Testis (tissue), 2 donors: ENCODE measurements at regions not wholly inside any gene's neighbourhood (a gene's known extent, or its start where the extent isn't known, plus 50 kb on each side); places are given as distances from the start of the nearest gene placed in this dataset.

Experiments
- CTCF ChIP-seq, 3 experiments: fragments of 450-650 bp in 2 of 3; fragments of 200-600 bp in 1 of 3; sonication (generic) in 1 of 3; IDR thresholded peaks; one replicate each; pipeline ENCODE4 v1.5.1; 2016 to 2019; ENCODE audit warnings: antibody characterized with exemption in 3 of 3, mild to moderate bottlenecking in 2 of 3, moderate library complexity in 1 of 3
- POLR2A ChIP-seq: fragments of 450-650 bp; IDR thresholded peaks from one replicate; pipeline ENCODE4 v1.6.1; 2017; ENCODE audit warnings: antibody characterized with exemption, mild to moderate bottlenecking, moderate library complexity

GRCh38 chr18:10121028-10121427, 207.2 kb downstream of the VAPA start:
- no peak for TF ChIP-seq CTCF (IDR thresholded peaks at IDR 0.05)
- no peak for TF ChIP-seq POLR2A
